A549 (cell line): ENCODE measurements at regions not wholly inside any gene's neighbourhood (a gene's known extent, or its start where the extent isn't known, plus 50 kb on each side); places are given as distances from the start of the nearest gene placed in this dataset.

Experiments used
- BHLHE40 ChIP-seq: IDR thresholded peaks from 2 replicates; pipeline ENCODE4 v1.6.1; 2012; ENCODE audit warnings: low read depth, low read length, inconsistent platforms
- CHD2 ChIP-seq: fragments of 150-350 bp; IDR thresholded peaks from 2 replicates; pipeline ENCODE4 v1.6.1; 2014; ENCODE audit warnings: low read length; ENCODE audit not compliant: partially characterized antibody
- CTCF ChIP-seq: fragments of >200 bp; sonication (Bioruptor Twin); formaldehyde crosslinking; IDR thresholded peaks from 3 replicates; pipeline ENCODE4 v1.5.1; 2016
- EP300 ChIP-seq, 2 experiments: fragments of >200 bp; sonication (Bioruptor Twin); formaldehyde crosslinking; IDR thresholded peaks; 2 replicates in 1 of 2; 3 replicates in 1 of 2; pipeline ENCODE4 v1.6.1; 2016 to 2017
- HMGXB4 ChIP-seq: fragments of 250-450 bp; sonication (Bioruptor Pico); IDR thresholded peaks from 2 replicates; pipeline ENCODE4 v1.5.0; 2021; ENCODE audit warnings: mild to moderate bottlenecking, moderate library complexity, borderline replicate concordance
- MAX ChIP-seq: IDR thresholded peaks from 2 replicates; pipeline ENCODE4 v1.6.1; 2012
- MYC ChIP-seq: IDR thresholded peaks from 2 replicates; pipeline ENCODE4 v1.6.1; 2012; ENCODE audit warnings: mild to moderate bottlenecking, inconsistent platforms, low read length, improper control_type of control experiment, borderline replicate concordance
- NR3C1 ChIP-seq: fragments of >200 bp; sonication (Bioruptor Twin); formaldehyde crosslinking; IDR thresholded peaks from 3 replicates; pipeline ENCODE4 v1.6.1; 2017
- POLR2A ChIP-seq: IDR thresholded peaks from 2 replicates; pipeline ENCODE4 v1.6.1; 2012; ENCODE audit warnings: mild to moderate bottlenecking, low read length
- RAD21 ChIP-seq, 2 experiments: fragments of >200 bp in 1 of 2; sonication (Bioruptor Twin) in 1 of 2; formaldehyde crosslinking in 1 of 2; IDR thresholded peaks in 1 of 2; conservative IDR thresholded peaks in 1 of 2; 2 replicates in 1 of 2; 3 replicates in 1 of 2; pipeline ENCODE4 v1.6.1; 2012 to 2018; ENCODE audit warnings: inconsistent platforms in 1 of 2
- RARB ChIP-seq: fragments of 250-450 bp; sonication (Bioruptor Pico); IDR thresholded peaks from 2 replicates; pipeline ENCODE4 v1.8.0; 2021; ENCODE audit warnings: mild to moderate bottlenecking, moderate library complexity
- RFX5 ChIP-seq: fragments of 450-650 bp; IDR thresholded peaks from 2 replicates; pipeline ENCODE4 v1.7.1; 2014; ENCODE audit warnings: antibody characterized with exemption, mild to moderate bottlenecking, moderate library complexity
- RNF2 ChIP-seq: fragments of 200-600 bp; sonication (generic); IDR thresholded peaks from 2 replicates; pipeline ENCODE4 v1.6.1; 2016; ENCODE audit warnings: low read depth, mild to moderate bottlenecking, antibody characterized with exemption, moderate library complexity, borderline replicate concordance
- ZNF302 ChIP-seq: fragments of 250-450 bp; sonication (Bioruptor Pico); IDR thresholded peaks from 2 replicates; pipeline ENCODE4 v1.9.0; 2021; ENCODE audit warnings: inconsistent platforms, mild to moderate bottlenecking, moderate library complexity

- TF ChIP-seq RNF2: no peak
- no peak for TF ChIP-seq CTCF
- no peak for TF ChIP-seq POLR2A
- no peak for TF ChIP-seq CHD2
- TF ChIP-seq RAD21 (conservative IDR thresholded peaks at IDR 0.05 in 1 of 2, IDR thresholded peaks at IDR 0.05 in 1 of 2): no peak
- TF ChIP-seq NR3C1: no peak
- no peak for TF ChIP-seq BHLHE40
- TF ChIP-seq EP300 (IDR thresholded peaks at IDR 0.05): no peak
- no peak for TF ChIP-seq MAX
- no peak for TF ChIP-seq ZNF302
- no peak for TF ChIP-seq MYC
- TF ChIP-seq HMGXB4 (CRISPR knock-in tag): no peak
- TF ChIP-seq RFX5: no peak
- TF ChIP-seq RARB (CRISPR knock-in tag): no peak
Observed at GRCh38 chr18:55138401-55138800, 179.1 kb upstream of the CCDC68 start.
